H9 (cell line): ENCODE measurements at regions not wholly inside any gene's neighbourhood (a gene's known extent, or its start where the extent isn't known, plus 50 kb on each side); places are given as distances from the start of the nearest gene placed in this dataset.

Experiments used
- DNase-seq: peaks from one replicate; pipeline ENCODE4 v3.0.0-alpha.2; 2017
- H2AFZ ChIP-seq: one replicate; pipeline ENCODE4 v1.6.1; 2013; ENCODE audit warnings: mild to moderate bottlenecking, low read length, control low read depth, moderate library complexity
- H2AK5ac ChIP-seq: 2 replicates; pipeline ENCODE4 v1.6.1; 2013; ENCODE audit warnings: low read length, control low read depth, mixed read lengths; ENCODE audit not compliant: insufficient read length
- H2BK120ac ChIP-seq: one replicate; pipeline ENCODE4 v1.6.1; 2013; ENCODE audit warnings: low read depth, mild to moderate bottlenecking, low read length, control low read depth, inconsistent platforms; ENCODE audit not compliant: poor library complexity, severe bottlenecking
- H2BK12ac ChIP-seq: 2 replicates; pipeline ENCODE4 v1.6.1; 2013; ENCODE audit warnings: low read length, control low read depth, mixed read lengths, low read depth; ENCODE audit not compliant: insufficient read length
- H2BK15ac ChIP-seq: 2 replicates; pipeline ENCODE4 v1.6.1; 2013; ENCODE audit warnings: low read depth, low read length, control low read depth
- H2BK20ac ChIP-seq: one replicate; pipeline ENCODE4 v1.6.1; 2013; ENCODE audit warnings: low read depth, mild to moderate bottlenecking, low read length, control low read depth, inconsistent platforms; ENCODE audit not compliant: poor library complexity, severe bottlenecking
- H2BK5ac ChIP-seq: 2 replicates; pipeline ENCODE4 v1.6.1; 2013; ENCODE audit warnings: low read length, control low read depth, mixed read lengths; ENCODE audit not compliant: insufficient read length
- H3K14ac ChIP-seq: 2 replicates; pipeline ENCODE4 v1.6.1; 2013; ENCODE audit warnings: low read length, control low read depth; ENCODE audit not compliant: insufficient read depth
- H3K18ac ChIP-seq: 2 replicates; pipeline ENCODE4 v1.6.1; 2013; ENCODE audit warnings: low read depth, mild to moderate bottlenecking, mixed read lengths, low read length, control low read depth; ENCODE audit not compliant: insufficient read length
- H3K23ac ChIP-seq: 2 replicates; pipeline ENCODE4 v1.6.1; 2013; ENCODE audit warnings: low read length, control low read depth, mixed read lengths, low read depth; ENCODE audit not compliant: insufficient read length
- H3K23me2 ChIP-seq: 2 replicates; pipeline ENCODE4 v1.6.1; 2013; ENCODE audit warnings: low read depth, mild to moderate bottlenecking, mixed read lengths, low read length, control low read depth; ENCODE audit not compliant: insufficient read length, poor library complexity, severe bottlenecking
- H3K27ac ChIP-seq: 2 replicates; pipeline ENCODE4 v1.5.1; 2013; ENCODE audit warnings: low read length, control low read depth, mixed read lengths, low read depth; ENCODE audit not compliant: insufficient read length
- H3K27me3 ChIP-seq: 2 replicates; pipeline ENCODE4 v1.6.1; 2013; ENCODE audit warnings: low read length, control low read depth, inconsistent platforms; ENCODE audit not compliant: insufficient read depth
- H3K4ac ChIP-seq: 2 replicates; pipeline ENCODE4 v1.6.1; 2013; ENCODE audit warnings: low read depth, mild to moderate bottlenecking, control low read depth, inconsistent platforms, low read length, moderate library complexity
- H3K4me1 ChIP-seq: 2 replicates; pipeline ENCODE4 v1.6.1; 2013; ENCODE audit warnings: low read length, control low read depth, inconsistent platforms; ENCODE audit not compliant: insufficient read depth
- H3K4me2 ChIP-seq: 2 replicates; pipeline ENCODE4 v1.6.1; 2013; ENCODE audit warnings: low read length, control low read depth, mixed read lengths; ENCODE audit not compliant: insufficient read length, insufficient read depth
- H3K56ac ChIP-seq: 2 replicates; pipeline ENCODE4 v1.6.1; 2013; ENCODE audit warnings: low read depth, mild to moderate bottlenecking, mixed read lengths, low read length, control low read depth; ENCODE audit not compliant: insufficient read length
- H3K79me1 ChIP-seq: 2 replicates; pipeline ENCODE4 v1.6.1; 2013; ENCODE audit warnings: low read depth, mild to moderate bottlenecking, moderate library complexity, low read length, control low read depth, inconsistent platforms; ENCODE audit not compliant: insufficient read depth, poor library complexity, severe bottlenecking
- H3K79me2 ChIP-seq: 2 replicates; pipeline ENCODE4 v1.6.1; 2013; ENCODE audit warnings: low read length, control low read depth, inconsistent platforms; ENCODE audit not compliant: insufficient read depth
- H3K9ac ChIP-seq: 2 replicates; pipeline ENCODE4 v1.6.1; 2013; ENCODE audit warnings: low read length, control low read depth, mixed read lengths; ENCODE audit not compliant: insufficient read length; ENCODE audit errors: extremely low read depth
- H3K9me3 ChIP-seq: one replicate; pipeline ENCODE4 v1.6.1; 2013; ENCODE audit warnings: low read depth, low read length, inconsistent platforms; ENCODE audit not compliant: control insufficient read depth
- H3T11ph ChIP-seq: one replicate; pipeline ENCODE4 v1.6.1; 2013; ENCODE audit warnings: mild to moderate bottlenecking, low read length, control low read depth, inconsistent platforms
- H4K20me1 ChIP-seq: one replicate; pipeline ENCODE4 v1.6.1; 2013; ENCODE audit not compliant: control insufficient read depth, insufficient read length, insufficient read depth
- H4K5ac ChIP-seq: 2 replicates; pipeline ENCODE4 v1.6.1; 2013; ENCODE audit warnings: low read depth, mild to moderate bottlenecking, mixed read lengths, low read length, control low read depth; ENCODE audit not compliant: insufficient read length
- H4K8ac ChIP-seq: replicated peaks from 2 replicates; pipeline ENCODE4 v1.6.1; 2013; ENCODE audit warnings: low read length, control low read depth, mixed read lengths, low read depth; ENCODE audit not compliant: insufficient read length
- H4K91ac ChIP-seq: 2 replicates; pipeline ENCODE4 v1.6.1; 2013; ENCODE audit warnings: low read depth, mild to moderate bottlenecking, moderate library complexity, mixed read lengths, low read length, control low read depth; ENCODE audit not compliant: insufficient read length
- H3K27ac Mint-ChIP-seq, 3 experiments: 2 replicates in 2 of 3; 3 replicates in 1 of 3; pipeline ENCODE4 v1.8.0; 2020 to 2021; ENCODE audit warnings: mixed read lengths in 3 of 3, mild to moderate bottlenecking in 1 of 3, moderate library complexity in 1 of 3
- H3K27me3 Mint-ChIP-seq: 2 replicates; pipeline ENCODE4 v1.8.0; 2021; ENCODE audit warnings: low read depth, mild to moderate bottlenecking, moderate library complexity, mixed read lengths
- H3K36me3 Mint-ChIP-seq, 3 experiments: 2 replicates in 2 of 3; 3 replicates in 1 of 3; pipeline ENCODE4 v1.8.0; 2020 to 2021; ENCODE audit warnings: low read depth in 3 of 3, mixed read lengths in 3 of 3; ENCODE audit not compliant: insufficient read depth in 1 of 3
- H3K4me1 Mint-ChIP-seq, 2 experiments: 2 replicates each; pipeline ENCODE4 v1.8.0; 2020; ENCODE audit warnings: mixed read lengths in 2 of 2
- H3K4me3 Mint-ChIP-seq, 2 experiments: 2 replicates in 1 of 2; 3 replicates in 1 of 2; pipeline ENCODE4 v1.8.0; 2020 to 2021; ENCODE audit warnings: mild to moderate bottlenecking in 2 of 2, mixed read lengths in 2 of 2, moderate library complexity in 1 of 2
- H3K9me3 Mint-ChIP-seq, 2 experiments: 2 replicates in 1 of 2; 3 replicates in 1 of 2; pipeline ENCODE4 v1.8.0; 2020; ENCODE audit warnings: mild to moderate bottlenecking in 2 of 2, mixed read lengths in 2 of 2, moderate library complexity in 1 of 2
- WGBS: extraction: QIAGEN DNeasy Blood & Tissue Kit; methylation state at CpG from one replicate; pipeline ENCODE4 v1.1.7; 2013; ENCODE audit warnings: missing lambda C conversion rate, low lambda C conversion rate, mixed read lengths; ENCODE audit not compliant: insufficient read length; ENCODE audit errors: extremely low coverage; 5-methylcytosine and 5-hydroxymethylcytosine counted together
- TF ChIP-seq, protein P1 (sequence below): fragments of 200-600 bp; sonication (generic); conservative IDR thresholded peaks from 3 replicates; pipeline ENCODE4 v1.8.0; 2021; ENCODE audit warnings: antibody characterized with exemption, mild to moderate bottlenecking

DNA sequence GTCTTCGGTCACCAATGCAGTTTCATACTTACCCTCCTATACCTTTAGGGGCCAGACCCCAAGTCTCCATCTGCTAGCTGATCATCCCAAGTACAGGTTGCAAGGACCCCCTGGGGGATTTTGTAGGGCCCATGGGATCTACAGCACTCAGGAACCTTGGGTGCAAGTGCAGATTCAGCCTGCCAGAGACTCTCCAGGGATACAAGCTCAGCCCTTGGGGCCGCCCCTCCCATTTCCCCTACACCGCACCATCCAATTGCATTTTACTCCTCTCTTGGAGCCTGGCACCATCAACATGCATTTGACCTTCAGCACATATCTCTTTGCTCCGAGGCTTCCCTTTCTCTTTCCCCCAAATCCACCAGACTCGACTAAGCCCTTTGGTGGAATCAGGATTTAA is 154.7 kb upstream of the ZNF536 start:
- H3K4me3 Mint-ChIP-seq = no peak overlapping the region

More for the DNA sequence above, 154.7 kb upstream of the ZNF536 start:
- no peak overlapping the region for H3K56ac ChIP-seq
- no peak overlapping the region for H3K14ac ChIP-seq
- H3T11ph ChIP-seq = no peak overlapping the region
- H3K4me1 Mint-ChIP-seq = peaks cover 6 to 11% of the 10 kb centered on the region in 2 experiments; a peak in 3 of 4 replicates
- no peaks in the 10 kb centered on the region; a peak in 1 of 5 replicates for H3K9me3 Mint-ChIP-seq
- no peaks in the 10 kb centered on the region for H3K9me3 ChIP-seq
- H3K4ac ChIP-seq = no peak overlapping the region
- H2BK120ac ChIP-seq = no peak overlapping the region
- H3K27me3 Mint-ChIP-seq = peaks cover 34% of the 10 kb centered on the region
- peaks cover under 1% of the 10 kb centered on the region for H3K23me2 ChIP-seq
- TF ChIP-seq, protein P1, sequence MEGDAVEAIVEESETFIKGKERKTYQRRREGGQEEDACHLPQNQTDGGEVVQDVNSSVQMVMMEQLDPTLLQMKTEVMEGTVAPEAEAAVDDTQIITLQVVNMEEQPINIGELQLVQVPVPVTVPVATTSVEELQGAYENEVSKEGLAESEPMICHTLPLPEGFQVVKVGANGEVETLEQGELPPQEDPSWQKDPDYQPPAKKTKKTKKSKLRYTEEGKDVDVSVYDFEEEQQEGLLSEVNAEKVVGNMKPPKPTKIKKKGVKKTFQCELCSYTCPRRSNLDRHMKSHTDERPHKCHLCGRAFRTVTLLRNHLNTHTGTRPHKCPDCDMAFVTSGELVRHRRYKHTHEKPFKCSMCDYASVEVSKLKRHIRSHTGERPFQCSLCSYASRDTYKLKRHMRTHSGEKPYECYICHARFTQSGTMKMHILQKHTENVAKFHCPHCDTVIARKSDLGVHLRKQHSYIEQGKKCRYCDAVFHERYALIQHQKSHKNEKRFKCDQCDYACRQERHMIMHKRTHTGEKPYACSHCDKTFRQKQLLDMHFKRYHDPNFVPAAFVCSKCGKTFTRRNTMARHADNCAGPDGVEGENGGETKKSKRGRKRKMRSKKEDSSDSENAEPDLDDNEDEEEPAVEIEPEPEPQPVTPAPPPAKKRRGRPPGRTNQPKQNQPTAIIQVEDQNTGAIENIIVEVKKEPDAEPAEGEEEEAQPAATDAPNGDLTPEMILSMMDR = no peak
- H3K18ac ChIP-seq = no peak overlapping the region
- no peak overlapping the region for H2BK20ac ChIP-seq
- H3K27ac Mint-ChIP-seq = no peak overlapping the region; a peak in 1 of 7 replicates
- H3K36me3 Mint-ChIP-seq = no peaks in the 10 kb centered on the region
- H3K9ac ChIP-seq = no peak overlapping the region
- no peak overlapping the region for H2BK12ac ChIP-seq
- no peaks in the 10 kb centered on the region for H4K20me1 ChIP-seq
- H3K27ac ChIP-seq = no peak overlapping the region
- no peak overlapping the region for H2AFZ ChIP-seq
- H3K23ac ChIP-seq = no peak overlapping the region
- no CpG with 5 or more reads among the region's 5 CpGs for WGBS
- no peaks in the 10 kb centered on the region for H3K79me1 ChIP-seq
- H3K79me2 ChIP-seq = no peaks in the 10 kb centered on the region
- H4K5ac ChIP-seq = no peak overlapping the region
- no peak overlapping the region for H4K8ac ChIP-seq
- no peak overlapping the region for H4K91ac ChIP-seq
- no peaks in the 10 kb centered on the region for H3K4me1 ChIP-seq
- no peak for DNase-seq
- no peaks in the 10 kb centered on the region for H3K27me3 ChIP-seq
- no peak overlapping the region for H3K4me2 ChIP-seq
- no peak overlapping the region for H2AK5ac ChIP-seq
- H2BK5ac ChIP-seq = no peak overlapping the region
- H2BK15ac ChIP-seq = no peak overlapping the region
